HG02970 (cell line): ENCODE measurements at regions not wholly inside any gene's neighbourhood (a gene's known extent, or its start where the extent isn't known, plus 50 kb on each side); places are given as distances from the start of the nearest gene placed in this dataset.

Experiments used
- ATAC-seq: cut with Tn5 transposase; IDR thresholded peaks from one replicate; pipeline ENCODE4 v1.9.1; 2021; ENCODE audit warnings: mild to moderate bottlenecking, moderate library complexity, moderate number of reproducible peaks; ENCODE audit not compliant: unreplicated experiment, low FRiP score

GRCh38 chr6:54440549-54440948 lies 132.3 kb downstream of the TINAG start:
- no peak for ATAC-seq

GRCh38 chr6:54441020-54441419 lies 132.8 kb downstream of the TINAG start:
- ATAC-seq, result no peak

GRCh38 chr6:54441687-54442248 lies 133.5 kb downstream of the TINAG start:
- ATAC-seq, result no peak

GRCh38 chr6:54445207-54445606 lies 137.0 kb downstream of the TINAG start:
- ATAC-seq, result no peak

- no peak for ATAC-seq
These were observed 140.4 kb downstream of the TINAG start for GRCh38 chr6:54448617-54449016.

GRCh38 chr6:54451516-54451915 lies 143.3 kb downstream of the TINAG start:
- no peak for ATAC-seq

- no peak for ATAC-seq
These were observed 155.2 kb downstream of the TINAG start for GRCh38 chr6:54463354-54464024.

- no peak for ATAC-seq
These were observed 157.5 kb downstream of the TINAG start for GRCh38 chr6:54465649-54466300.

- no peak for ATAC-seq
These were observed 159.1 kb downstream of the TINAG start for GRCh38 chr6:54467384-54467783.

- ATAC-seq, result no peak
These were observed 165.1 kb downstream of the TINAG start for GRCh38 chr6:54473328-54473727.

GRCh38 chr6:54474898-54475297 lies 166.7 kb downstream of the TINAG start:
- no peak for ATAC-seq

- no peak for ATAC-seq
These were observed 172.8 kb downstream of the TINAG start for GRCh38 chr6:54481091-54481490.

- no peak for ATAC-seq
These were observed 183.2 kb downstream of the TINAG start for GRCh38 chr6:54491431-54491830.

- ATAC-seq, result no peak
These were observed 184.9 kb downstream of the TINAG start for GRCh38 chr6:54493138-54493537.

- no peak for ATAC-seq
These were observed 194.9 kb downstream of the TINAG start for GRCh38 chr6:54503144-54503543.

- no peak for ATAC-seq
These were observed 206.8 kb downstream of the TINAG start for GRCh38 chr6:54515013-54515412.

- ATAC-seq, result no peak
These were observed 207.5 kb downstream of the TINAG start for GRCh38 chr6:54515713-54516112.

GRCh38 chr6:54516321-54516720 lies 208.1 kb downstream of the TINAG start:
- no peak for ATAC-seq

- no peak for ATAC-seq
These were observed 210.9 kb downstream of the TINAG start for GRCh38 chr6:54519161-54519560.

- no peak for ATAC-seq
These were observed 217.5 kb downstream of the TINAG start for GRCh38 chr6:54525731-54526130.

GRCh38 chr6:54533567-54533966 lies 225.3 kb downstream of the TINAG start:
- ATAC-seq, result no peak

GRCh38 chr6:54535568-54535967 lies 227.3 kb downstream of the TINAG start:
- ATAC-seq, result no peak
